Peyer's patch (tissue), 4 donors: ENCODE measurements at regions not wholly inside any gene's neighbourhood (a gene's known extent, or its start where the extent isn't known, plus 50 kb on each side); places are given as distances from the start of the nearest gene placed in this dataset.

Experiments used
- POLR2A ChIP-seq, 2 donors: fragments of 450-650 bp; IDR thresholded peaks; one replicate each; pipeline ENCODE4 v1.5.1; 2017; ENCODE audit warnings: antibody characterized with exemption in 2 of 2, mild to moderate bottlenecking in 2 of 2, moderate library complexity in 2 of 2
- TF ChIP-seq, protein P1 (sequence below), 6 experiments: fragments of 450-650 bp in 4 of 6; fragments of 200-600 bp in 2 of 6; sonication (generic) in 1 of 6; IDR thresholded peaks; one replicate each; pipeline ENCODE4 v1.5.1; 2017 to 2019; ENCODE audit warnings: antibody characterized with exemption in 6 of 6, mild to moderate bottlenecking in 3 of 6, moderate library complexity in 1 of 6

GRCh38 chr22:48188231-48188721 lies 1425.8 kb downstream of the TBC1D22A start:
- TF ChIP-seq POLR2A (IDR thresholded peaks at IDR 0.05): no peak
- TF ChIP-seq, protein P1, sequence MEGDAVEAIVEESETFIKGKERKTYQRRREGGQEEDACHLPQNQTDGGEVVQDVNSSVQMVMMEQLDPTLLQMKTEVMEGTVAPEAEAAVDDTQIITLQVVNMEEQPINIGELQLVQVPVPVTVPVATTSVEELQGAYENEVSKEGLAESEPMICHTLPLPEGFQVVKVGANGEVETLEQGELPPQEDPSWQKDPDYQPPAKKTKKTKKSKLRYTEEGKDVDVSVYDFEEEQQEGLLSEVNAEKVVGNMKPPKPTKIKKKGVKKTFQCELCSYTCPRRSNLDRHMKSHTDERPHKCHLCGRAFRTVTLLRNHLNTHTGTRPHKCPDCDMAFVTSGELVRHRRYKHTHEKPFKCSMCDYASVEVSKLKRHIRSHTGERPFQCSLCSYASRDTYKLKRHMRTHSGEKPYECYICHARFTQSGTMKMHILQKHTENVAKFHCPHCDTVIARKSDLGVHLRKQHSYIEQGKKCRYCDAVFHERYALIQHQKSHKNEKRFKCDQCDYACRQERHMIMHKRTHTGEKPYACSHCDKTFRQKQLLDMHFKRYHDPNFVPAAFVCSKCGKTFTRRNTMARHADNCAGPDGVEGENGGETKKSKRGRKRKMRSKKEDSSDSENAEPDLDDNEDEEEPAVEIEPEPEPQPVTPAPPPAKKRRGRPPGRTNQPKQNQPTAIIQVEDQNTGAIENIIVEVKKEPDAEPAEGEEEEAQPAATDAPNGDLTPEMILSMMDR (IDR thresholded peaks at IDR 0.05): no peak
